ENCODE measurements at regions not wholly inside any gene's neighbourhood (a gene's known extent, or its start where the extent isn't known, plus 50 kb on each side); places are given as distances from the start of the nearest gene placed in this dataset.

- no peak for TF ChIP-seq EZH2 (IDR thresholded peaks at IDR 0.05; ENCODE audit: low read length)
- TF ChIP-seq, protein P1, sequence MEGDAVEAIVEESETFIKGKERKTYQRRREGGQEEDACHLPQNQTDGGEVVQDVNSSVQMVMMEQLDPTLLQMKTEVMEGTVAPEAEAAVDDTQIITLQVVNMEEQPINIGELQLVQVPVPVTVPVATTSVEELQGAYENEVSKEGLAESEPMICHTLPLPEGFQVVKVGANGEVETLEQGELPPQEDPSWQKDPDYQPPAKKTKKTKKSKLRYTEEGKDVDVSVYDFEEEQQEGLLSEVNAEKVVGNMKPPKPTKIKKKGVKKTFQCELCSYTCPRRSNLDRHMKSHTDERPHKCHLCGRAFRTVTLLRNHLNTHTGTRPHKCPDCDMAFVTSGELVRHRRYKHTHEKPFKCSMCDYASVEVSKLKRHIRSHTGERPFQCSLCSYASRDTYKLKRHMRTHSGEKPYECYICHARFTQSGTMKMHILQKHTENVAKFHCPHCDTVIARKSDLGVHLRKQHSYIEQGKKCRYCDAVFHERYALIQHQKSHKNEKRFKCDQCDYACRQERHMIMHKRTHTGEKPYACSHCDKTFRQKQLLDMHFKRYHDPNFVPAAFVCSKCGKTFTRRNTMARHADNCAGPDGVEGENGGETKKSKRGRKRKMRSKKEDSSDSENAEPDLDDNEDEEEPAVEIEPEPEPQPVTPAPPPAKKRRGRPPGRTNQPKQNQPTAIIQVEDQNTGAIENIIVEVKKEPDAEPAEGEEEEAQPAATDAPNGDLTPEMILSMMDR (optimal IDR thresholded peaks at IDR 0.05 in 1 of 3, IDR thresholded peaks at IDR 0.05 in 1 of 3, conservative IDR thresholded peaks at IDR 0.05 in 1 of 3; ENCODE audit: extremely low read depth in 1 of 3, insufficient read depth in 2 of 3, low read length in 3 of 3), result no peak
- Histone ChIP-seq H3K36me3 (ENCODE audit: control insufficient read depth in 2 of 2, extremely low read depth in 1 of 2, insufficient read depth in 2 of 2, low read length in 2 of 2) (no peaks in the 10 kb centered on the region), H3K9me1 (ENCODE audit: control insufficient read depth, extremely low read depth, insufficient read depth, low read length) (no peaks in the 10 kb centered on the region), H2AFZ (ENCODE audit: control insufficient read depth, low read length) (no peak overlapping the region), H4K20me1 (ENCODE audit: control insufficient read depth, extremely low read depth, insufficient read depth, low read length) (no peaks in the 10 kb centered on the region), H3K79me2 (ENCODE audit: control insufficient read depth, insufficient read depth, low read length) (no peaks in the 10 kb centered on the region), H3K4me1 (ENCODE audit: control insufficient read depth, extremely low read depth, insufficient read depth, low read length) (no peaks in the 10 kb centered on the region), H3K4me2 (ENCODE audit: control insufficient read depth, extremely low read depth, insufficient read depth, low read depth, low read length) (no peak overlapping the region), H3K4me3 (ENCODE audit: control insufficient read depth in 2 of 3, extremely low read depth in 1 of 3, insufficient read depth in 2 of 3, low read depth in 1 of 3, low read length in 3 of 3) (no peak overlapping the region), H3K27ac (ENCODE audit: control insufficient read depth, insufficient read depth, low read length) (no peak overlapping the region), H3K9me3 (ENCODE audit: control insufficient read depth, low read depth, low read length) (peaks cover 3% of the 10 kb centered on the region), H3K27me3 (ENCODE audit: control insufficient read depth, extremely low read depth, insufficient read depth, low read length) (no peaks in the 10 kb centered on the region), H3K9ac (ENCODE audit: control insufficient read depth, extremely low read depth, insufficient read depth, low read length) (no peak overlapping the region)
- dilution Hi-C loops (cut with MboI; ENCODE audit: extremely low pct_ligation_motif_present, low sequenced_read_pairs), result no loop called here
- FAIRE-seq (no peak), DNase-seq (ENCODE audit: low read depth, low spot score) (no peak)
Observed at GRCh38 chr2:116467243-116467642, 1347.2 kb upstream of the DDX18 start.

DNA sequence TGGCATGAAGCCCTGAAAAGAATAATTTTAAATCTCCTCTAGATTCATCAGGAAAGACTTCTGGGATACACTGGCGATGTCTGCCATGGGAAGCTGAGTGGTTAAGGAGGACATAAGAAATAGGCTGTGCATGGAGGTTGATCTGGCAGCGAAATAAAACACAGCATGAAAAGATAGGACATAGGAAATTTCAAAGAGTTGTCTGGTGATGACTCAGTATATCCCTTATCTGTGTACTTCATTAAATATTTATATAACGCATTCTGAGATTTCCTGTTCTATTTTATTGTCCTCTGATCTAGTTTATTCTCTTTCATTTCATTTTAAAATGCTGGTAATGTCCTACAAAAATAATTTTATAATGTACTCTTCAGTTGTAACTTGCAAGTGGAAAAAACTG is 1337.3 kb upstream of the DDX18 start:
- no peak overlapping the region for H3K9ac ChIP-seq (ENCODE audit: control insufficient read depth, extremely low read depth, insufficient read depth, low read length)

More for the DNA sequence above, 1337.3 kb upstream of the DDX18 start:
- no peak for FAIRE-seq
- no peaks in the 10 kb centered on the region for H3K9me1 ChIP-seq (ENCODE audit: control insufficient read depth, extremely low read depth, insufficient read depth, low read length)
- no peak for DNase-seq (ENCODE audit: low read depth, low spot score)
- H3K79me2 ChIP-seq (ENCODE audit: control insufficient read depth, insufficient read depth, low read length), result no peaks in the 10 kb centered on the region
- no peak overlapping the region for H2AFZ ChIP-seq (ENCODE audit: control insufficient read depth, low read length)
- H3K36me3 ChIP-seq (ENCODE audit: control insufficient read depth in 2 of 2, extremely low read depth in 1 of 2, insufficient read depth in 2 of 2, low read length in 2 of 2), result no peaks in the 10 kb centered on the region
- no peak overlapping the region for H3K4me2 ChIP-seq (ENCODE audit: control insufficient read depth, extremely low read depth, insufficient read depth, low read depth, low read length)
- H4K20me1 ChIP-seq (ENCODE audit: control insufficient read depth, extremely low read depth, insufficient read depth, low read length), result no peaks in the 10 kb centered on the region
- H3K27me3 ChIP-seq (ENCODE audit: control insufficient read depth, extremely low read depth, insufficient read depth, low read length), result no peaks in the 10 kb centered on the region
- dilution Hi-C loops (cut with MboI; ENCODE audit: extremely low pct_ligation_motif_present, low sequenced_read_pairs), result no loop called here
- H3K9me3 ChIP-seq (ENCODE audit: control insufficient read depth, low read depth, low read length), result no peaks in the 10 kb centered on the region
- H3K4me3 ChIP-seq (ENCODE audit: control insufficient read depth in 2 of 3, extremely low read depth in 1 of 3, insufficient read depth in 2 of 3, low read depth in 1 of 3, low read length in 3 of 3), result no peak overlapping the region
- no peak overlapping the region for H3K27ac ChIP-seq (ENCODE audit: control insufficient read depth, insufficient read depth, low read length)
- H3K4me1 ChIP-seq (ENCODE audit: control insufficient read depth, extremely low read depth, insufficient read depth, low read length), result no peaks in the 10 kb centered on the region
- TF ChIP-seq EZH2 (IDR thresholded peaks at IDR 0.05; ENCODE audit: low read length), result no peak
- TF ChIP-seq, protein P1 (optimal IDR thresholded peaks at IDR 0.05 in 1 of 3, IDR thresholded peaks at IDR 0.05 in 1 of 3, conservative IDR thresholded peaks at IDR 0.05 in 1 of 3; ENCODE audit: extremely low read depth in 1 of 3, insufficient read depth in 2 of 3, low read length in 3 of 3), result no peak
